HEK293T (cell line): ENCODE measurements at regions not wholly inside any gene's neighbourhood (a gene's known extent, or its start where the extent isn't known, plus 50 kb on each side); places are given as distances from the start of the nearest gene placed in this dataset.

Source experiments
- CTCF ChIA-PET: fragments of 350-600 bp; formaldehyde crosslinking; extraction: SDS; loops from one replicate; lab custom pipeline; 2021; ENCODE audit warnings: antibody characterized with exemption, inconsistent platforms; lab: Yijun Ruan, JAX
- POLR2A ChIA-PET: fragments of 350-600 bp; formaldehyde crosslinking; extraction: SDS; loops from one replicate; lab custom pipeline; 2020; ENCODE audit warnings: antibody characterized with exemption, inconsistent platforms; lab: Yijun Ruan, JAX
- DNase-seq: peaks from one replicate; pipeline ENCODE4 v3.0.0; 2012; ENCODE audit warnings: mixed read lengths; ENCODE audit errors: extremely low spot score
- ARNT ChIP-seq: fragments of 450-650 bp; IDR thresholded peaks from 2 replicates; pipeline ENCODE4 v1.6.1; 2017; ENCODE audit warnings: mild to moderate bottlenecking
- BHLHE40 ChIP-seq: fragments of 450-650 bp; IDR thresholded peaks from 2 replicates; pipeline ENCODE4 v1.6.1; 2016; ENCODE audit warnings: mild to moderate bottlenecking, moderate library complexity, borderline replicate concordance
- CTBP1 ChIP-seq: fragments of 450-650 bp; IDR thresholded peaks from 2 replicates; pipeline ENCODE4 v1.6.1; 2016; ENCODE audit warnings: borderline replicate concordance
- ELF4 ChIP-seq: fragments of 450-650 bp; IDR thresholded peaks from 2 replicates; pipeline ENCODE4 v1.6.1; 2017; ENCODE audit warnings: antibody characterized with exemption
- FOXA1 ChIP-seq: fragments of 450-650 bp; IDR thresholded peaks from 2 replicates; pipeline ENCODE4 v1.6.1; 2016; ENCODE audit warnings: mild to moderate bottlenecking
- FOXK2 ChIP-seq: fragments of 450-650 bp; IDR thresholded peaks from 2 replicates; pipeline ENCODE4 v1.6.1; 2016; ENCODE audit warnings: mild to moderate bottlenecking
- FOXM1 ChIP-seq: fragments of 450-650 bp; IDR thresholded peaks from 2 replicates; pipeline ENCODE4 v1.6.1; 2017; ENCODE audit warnings: mild to moderate bottlenecking, borderline replicate concordance
- HDGF ChIP-seq: fragments of 450-650 bp; IDR thresholded peaks from 2 replicates; pipeline ENCODE4 v1.6.1; 2017; ENCODE audit warnings: antibody characterized with exemption, borderline replicate concordance
- L3MBTL2 ChIP-seq: fragments of 450-650 bp; conservative IDR thresholded peaks from 2 replicates; pipeline ENCODE4 v1.6.1; 2016; ENCODE audit warnings: mild to moderate bottlenecking
- LEF1 ChIP-seq: fragments of 450-650 bp; IDR thresholded peaks from 2 replicates; pipeline ENCODE4 v1.6.1; 2017; ENCODE audit warnings: mild to moderate bottlenecking, borderline replicate concordance
- NFRKB ChIP-seq: fragments of 450-650 bp; IDR thresholded peaks from 2 replicates; pipeline ENCODE4 v1.6.1; 2016; ENCODE audit warnings: mild to moderate bottlenecking, moderate library complexity
- SP1 ChIP-seq: fragments of 450-650 bp; IDR thresholded peaks from 2 replicates; pipeline ENCODE4 v1.6.1; 2017
- SUZ12 ChIP-seq: fragments of 450-650 bp; IDR thresholded peaks from 2 replicates; pipeline ENCODE4 v1.6.1; 2016; ENCODE audit warnings: mild to moderate bottlenecking
- TARDBP ChIP-seq: fragments of 450-650 bp; IDR thresholded peaks from 2 replicates; pipeline ENCODE4 v1.6.1; 2016
- ZNF384 ChIP-seq: fragments of 450-650 bp; IDR thresholded peaks from 2 replicates; pipeline ENCODE4 v1.6.1; 2016
- TF ChIP-seq, protein P1 (sequence below): fragments of 450-650 bp; IDR thresholded peaks from 2 replicates; pipeline ENCODE4 v1.6.1; 2016

DNA sequence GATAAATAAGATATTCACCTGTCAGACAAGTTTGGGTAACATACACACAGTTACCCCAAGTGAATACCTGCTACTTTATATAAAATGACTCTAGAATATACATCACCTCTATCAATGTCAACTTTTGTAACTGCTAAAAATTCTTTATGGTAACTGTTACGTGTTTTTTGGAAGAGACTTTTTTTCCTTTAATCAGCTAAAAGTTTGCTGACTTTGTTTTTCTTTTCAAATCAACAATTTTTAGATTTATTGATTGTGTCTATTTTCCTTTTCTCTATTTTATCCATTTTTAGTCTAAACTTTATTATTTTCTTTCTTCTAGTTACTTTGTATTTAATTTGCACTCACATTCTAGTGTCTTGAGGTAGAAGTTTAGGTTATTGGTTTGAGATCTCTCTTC is 1106.6 kb upstream of the LCORL start:
- ChIA-PET CTCF (no interaction called here), POLR2A (no interaction called here)
- DNase-seq: no peak
- TF ChIP-seq FOXK2 (no peak), SP1 (no peak), ZNF384 (no peak), LEF1 (no peak), L3MBTL2 (no peak), ELF4 (no peak), ARNT (no peak), CTBP1 (no peak), SUZ12 (no peak), TARDBP (no peak), FOXM1 (no peak), BHLHE40 (no peak), NFRKB (no peak)
- TF ChIP-seq, protein P1, sequence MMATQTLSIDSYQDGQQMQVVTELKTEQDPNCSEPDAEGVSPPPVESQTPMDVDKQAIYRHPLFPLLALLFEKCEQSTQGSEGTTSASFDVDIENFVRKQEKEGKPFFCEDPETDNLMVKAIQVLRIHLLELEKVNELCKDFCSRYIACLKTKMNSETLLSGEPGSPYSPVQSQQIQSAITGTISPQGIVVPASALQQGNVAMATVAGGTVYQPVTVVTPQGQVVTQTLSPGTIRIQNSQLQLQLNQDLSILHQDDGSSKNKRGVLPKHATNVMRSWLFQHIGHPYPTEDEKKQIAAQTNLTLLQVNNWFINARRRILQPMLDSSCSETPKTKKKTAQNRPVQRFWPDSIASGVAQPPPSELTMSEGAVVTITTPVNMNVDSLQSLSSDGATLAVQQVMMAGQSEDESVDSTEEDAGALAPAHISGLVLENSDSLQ: no peak

DNA sequence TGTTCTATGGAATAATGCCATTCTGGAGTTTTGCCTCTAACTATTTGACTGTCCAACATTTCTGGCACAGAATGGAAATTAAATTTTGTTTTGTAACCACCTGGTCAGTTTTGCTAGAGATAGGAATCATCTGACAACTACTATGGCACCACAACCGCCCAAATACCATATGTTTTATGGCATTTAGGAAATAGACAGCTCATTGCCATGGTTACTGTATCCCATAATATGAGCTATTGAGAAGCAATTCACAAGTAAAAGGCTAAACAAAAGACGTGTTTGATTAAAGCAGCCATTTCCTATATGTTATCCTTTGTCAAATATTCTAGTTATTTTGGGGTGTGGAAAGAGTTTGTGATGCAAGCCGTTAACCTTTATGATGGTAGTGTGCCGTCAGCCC is 1105.3 kb upstream of the LCORL start:
- POLR2A ChIA-PET: no interaction called here
- CTCF ChIA-PET: no interaction called here
- no peak for TF ChIP-seq ELF4

DNA sequence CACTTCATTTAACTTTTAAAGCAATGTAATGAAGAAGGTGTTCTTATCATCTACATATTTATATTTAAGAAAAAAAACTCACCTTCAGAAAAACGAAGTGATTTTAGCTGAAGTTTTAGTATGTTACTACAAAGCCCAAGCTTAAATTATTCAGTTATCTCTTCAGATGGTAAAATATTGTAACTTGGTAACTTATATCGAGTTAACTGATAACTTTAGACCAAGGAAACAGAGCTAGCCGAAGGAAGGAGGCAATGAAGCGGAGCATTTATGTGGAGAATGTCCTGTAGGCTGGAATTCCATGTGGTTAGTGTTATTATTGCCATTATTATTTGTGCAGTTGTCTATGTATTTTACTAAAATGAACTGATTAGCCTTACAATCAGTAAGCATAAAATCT is 1102.1 kb upstream of the LCORL start:
- ChIA-PET POLR2A (no interaction called here), CTCF (no interaction called here)
- TF ChIP-seq LEF1: no peak
- no peak for TF ChIP-seq BHLHE40
- TF ChIP-seq HDGF: no peak
- TF ChIP-seq FOXK2: no peak
- DNase-seq: no peak

More for the DNA sequence above, 1105.3 kb upstream of the LCORL start:
- no peak for DNase-seq

DNA sequence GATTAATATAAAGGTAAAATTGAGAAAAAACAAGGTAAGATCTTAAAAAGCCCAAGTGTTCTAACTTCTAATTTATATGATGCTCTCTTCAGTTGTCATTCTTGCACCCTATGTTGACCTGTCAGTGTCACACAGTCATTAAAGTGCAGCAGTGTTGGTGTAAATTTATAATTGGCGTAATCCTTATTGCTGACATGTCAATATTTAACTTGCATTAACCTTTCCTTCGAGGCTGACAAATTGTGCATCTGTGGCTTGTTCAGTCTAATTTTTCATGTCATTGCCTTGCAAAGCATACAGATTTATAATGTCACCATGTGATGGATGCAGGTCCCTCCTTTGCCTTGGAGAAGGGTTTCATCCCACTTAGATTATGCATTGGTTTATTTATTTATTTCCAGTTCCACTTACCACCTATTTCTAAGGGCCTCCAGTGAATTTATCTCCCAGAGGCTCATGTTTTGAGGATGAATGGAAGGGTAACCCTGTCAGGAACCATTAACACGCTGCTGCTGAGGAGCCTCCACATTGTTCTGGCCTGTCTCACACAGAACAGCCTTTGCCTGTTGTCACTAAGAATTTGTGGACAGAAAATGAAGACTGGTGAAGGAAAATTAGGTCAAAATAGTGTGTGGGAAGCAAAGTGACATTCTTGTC is 1098.5 kb upstream of the LCORL start:
- ChIA-PET POLR2A (no interaction called here), CTCF (no interaction called here)
- no peak for DNase-seq
- TF ChIP-seq HDGF (no peak), SP1 (no peak), ELF4 (no peak), FOXK2 (no peak), FOXA1 (no peak), ARNT (no peak), NFRKB (no peak), CTBP1 (no peak)
- TF ChIP-seq, protein P1: no peak

DNA sequence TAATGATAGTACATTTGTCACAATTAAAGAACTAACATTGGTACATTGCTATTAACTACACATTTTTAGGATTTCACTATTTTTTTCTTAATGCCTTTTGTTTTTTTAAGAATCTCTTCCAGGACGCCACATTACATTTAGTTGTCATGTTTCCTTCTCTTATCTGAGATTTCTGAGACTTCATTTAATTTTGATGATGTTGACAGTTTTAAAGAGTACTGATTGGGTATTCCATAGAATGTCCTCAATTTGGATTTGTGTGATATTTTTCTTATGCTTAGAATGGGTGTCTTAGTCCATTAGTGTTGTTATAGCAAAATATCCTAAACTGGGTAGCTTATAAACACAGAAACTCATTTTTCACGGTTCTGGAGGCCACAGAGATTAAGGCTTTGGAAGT is 1095.5 kb upstream of the LCORL start:
- TF ChIP-seq, protein P1: no peak
- no peak for TF ChIP-seq HDGF
- no peak for TF ChIP-seq CTBP1
- no peak for TF ChIP-seq ZNF384
- DNase-seq: no peak

DNA sequence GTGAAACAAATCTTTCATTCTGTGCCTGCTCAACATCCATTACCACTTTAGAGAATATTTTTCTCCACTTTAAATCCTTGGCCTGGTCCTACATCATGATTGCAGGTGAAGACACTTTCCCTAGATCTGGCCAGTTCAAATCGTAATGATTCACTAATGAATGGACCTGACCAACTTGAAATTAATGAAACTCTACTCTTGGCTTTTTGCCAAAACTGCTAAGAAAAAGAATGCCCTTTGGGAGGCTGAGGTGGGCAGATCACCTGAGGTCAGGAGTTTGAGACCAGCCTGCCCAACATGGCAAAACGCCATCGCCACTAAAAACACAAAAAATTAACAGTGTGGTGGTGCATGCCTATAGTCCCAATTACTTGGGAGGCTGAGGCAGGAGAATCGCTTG is 1082.6 kb upstream of the LCORL start:
- TF ChIP-seq HDGF (no peak), LEF1 (no peak), FOXM1 (no peak), CTBP1 (no peak), TARDBP (no peak), NFRKB (no peak), SP1 (no peak), ZNF384 (no peak), FOXK2 (no peak), SUZ12 (no peak), ARNT (no peak), ELF4 (no peak), BHLHE40 (no peak), L3MBTL2 (no peak), FOXA1 (no peak)
- TF ChIP-seq, protein P1: no peak
- CTCF ChIA-PET: no interaction called here
- POLR2A ChIA-PET: no interaction called here

More for the DNA sequence above, 1095.5 kb upstream of the LCORL start:
- POLR2A ChIA-PET: no interaction called here
- CTCF ChIA-PET: no interaction called here

DNA sequence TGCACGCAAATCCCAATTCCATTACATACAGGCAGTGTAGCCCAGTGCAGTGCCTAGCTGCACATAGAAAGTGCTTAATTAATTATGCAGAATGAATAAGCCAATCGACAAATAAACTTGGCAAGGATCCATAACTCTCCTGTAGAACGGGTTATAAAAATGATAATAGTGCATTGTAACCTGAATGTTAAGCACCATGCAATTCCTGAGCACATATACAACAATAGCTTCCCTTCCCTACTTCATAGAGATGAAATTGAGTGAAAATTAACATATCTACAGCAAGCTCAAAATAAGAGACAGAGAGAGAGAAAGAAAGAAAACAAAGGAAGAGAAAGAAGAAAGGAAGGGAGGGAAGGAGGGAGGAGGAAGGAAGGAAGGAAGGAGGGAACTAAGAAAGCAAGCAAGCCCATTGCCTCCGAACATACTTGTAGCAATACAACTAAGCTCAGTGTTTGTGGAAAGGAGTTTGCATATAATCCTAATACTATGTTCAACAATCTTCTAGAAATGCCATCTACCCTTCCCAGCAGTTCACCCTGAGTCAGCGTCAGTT is 1074.0 kb upstream of the LCORL start:
- DNase-seq: no peak
- ChIA-PET POLR2A (no interaction called here), CTCF (no interaction called here)
- TF ChIP-seq TARDBP (no peak), LEF1 (no peak)
- TF ChIP-seq, protein P1: no peak

More for the DNA sequence above, 1082.6 kb upstream of the LCORL start:
- DNase-seq: no peak
